ENCODE measurements at regions not wholly inside any gene's neighbourhood (a gene's known extent, or its start where the extent isn't known, plus 50 kb on each side); places are given as distances from the start of the nearest gene placed in this dataset.

DNA sequence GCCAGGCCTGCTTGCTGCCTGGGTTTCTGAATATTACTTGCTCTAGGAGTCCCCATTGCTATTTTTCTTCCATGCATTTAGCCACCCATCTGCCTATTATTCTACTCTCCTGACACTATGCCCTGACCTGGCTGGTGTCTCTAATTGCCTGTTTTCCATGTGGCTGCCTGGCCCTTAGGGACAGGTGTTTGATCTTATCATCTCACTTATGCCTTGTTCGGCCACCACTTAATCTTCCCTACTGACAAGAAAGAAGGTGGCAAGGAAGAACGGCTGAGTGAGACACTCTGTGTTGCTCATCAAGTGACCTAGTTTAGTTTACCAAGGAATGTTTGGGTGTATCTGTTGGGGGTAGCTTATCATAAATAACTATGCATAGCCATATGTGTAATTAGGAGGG lies 50.4 kb upstream of the RAPH1 start:
- H3K9me3 Mint-ChIP-seq = no peaks in the 10 kb centered on the region

DNA sequence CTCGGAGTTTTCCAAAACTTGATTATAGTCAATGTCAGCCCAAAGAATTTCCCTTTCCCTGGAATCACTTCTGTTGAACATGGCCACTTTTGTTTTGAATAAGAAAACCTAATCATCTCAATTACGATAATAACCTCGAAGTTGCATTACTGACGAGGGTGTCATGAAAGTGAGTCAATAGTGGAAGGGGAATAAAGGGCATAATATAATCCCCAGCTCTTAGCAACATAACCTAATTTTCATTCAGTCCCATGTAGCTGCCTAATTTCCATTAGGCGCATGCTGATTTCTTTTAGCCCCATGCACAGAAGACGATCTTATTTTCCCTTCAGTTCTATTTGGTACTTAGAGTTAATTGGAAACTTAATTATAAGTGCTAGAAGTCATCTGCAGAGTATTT lies 51.1 kb upstream of the RAPH1 start:
- Mint-ChIP-seq H3K36me3 (ENCODE audit: low read depth) (no peaks in the 10 kb centered on the region), H3K4me1 (peaks cover 34% of the 10 kb centered on the region), H3K9me3 (no peaks in the 10 kb centered on the region)

More for the DNA sequence above, 50.4 kb upstream of the RAPH1 start:
- Mint-ChIP-seq H3K27ac (peak overlapping the region; percentile 0 to 31 (median 19)), H3K4me3 (no peak overlapping the region), H3K27me3 (ENCODE audit: low read depth) (peaks cover 3% of the 10 kb centered on the region), H3K4me1 (peaks cover 40% of the 10 kb centered on the region), H3K36me3 (ENCODE audit: low read depth) (no peaks in the 10 kb centered on the region)
- TF ChIP-seq, protein P1, sequence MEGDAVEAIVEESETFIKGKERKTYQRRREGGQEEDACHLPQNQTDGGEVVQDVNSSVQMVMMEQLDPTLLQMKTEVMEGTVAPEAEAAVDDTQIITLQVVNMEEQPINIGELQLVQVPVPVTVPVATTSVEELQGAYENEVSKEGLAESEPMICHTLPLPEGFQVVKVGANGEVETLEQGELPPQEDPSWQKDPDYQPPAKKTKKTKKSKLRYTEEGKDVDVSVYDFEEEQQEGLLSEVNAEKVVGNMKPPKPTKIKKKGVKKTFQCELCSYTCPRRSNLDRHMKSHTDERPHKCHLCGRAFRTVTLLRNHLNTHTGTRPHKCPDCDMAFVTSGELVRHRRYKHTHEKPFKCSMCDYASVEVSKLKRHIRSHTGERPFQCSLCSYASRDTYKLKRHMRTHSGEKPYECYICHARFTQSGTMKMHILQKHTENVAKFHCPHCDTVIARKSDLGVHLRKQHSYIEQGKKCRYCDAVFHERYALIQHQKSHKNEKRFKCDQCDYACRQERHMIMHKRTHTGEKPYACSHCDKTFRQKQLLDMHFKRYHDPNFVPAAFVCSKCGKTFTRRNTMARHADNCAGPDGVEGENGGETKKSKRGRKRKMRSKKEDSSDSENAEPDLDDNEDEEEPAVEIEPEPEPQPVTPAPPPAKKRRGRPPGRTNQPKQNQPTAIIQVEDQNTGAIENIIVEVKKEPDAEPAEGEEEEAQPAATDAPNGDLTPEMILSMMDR (IDR thresholded peaks at IDR 0.05; ENCODE audit: unreplicated experiment in 3 of 3) = no peak

DNA sequence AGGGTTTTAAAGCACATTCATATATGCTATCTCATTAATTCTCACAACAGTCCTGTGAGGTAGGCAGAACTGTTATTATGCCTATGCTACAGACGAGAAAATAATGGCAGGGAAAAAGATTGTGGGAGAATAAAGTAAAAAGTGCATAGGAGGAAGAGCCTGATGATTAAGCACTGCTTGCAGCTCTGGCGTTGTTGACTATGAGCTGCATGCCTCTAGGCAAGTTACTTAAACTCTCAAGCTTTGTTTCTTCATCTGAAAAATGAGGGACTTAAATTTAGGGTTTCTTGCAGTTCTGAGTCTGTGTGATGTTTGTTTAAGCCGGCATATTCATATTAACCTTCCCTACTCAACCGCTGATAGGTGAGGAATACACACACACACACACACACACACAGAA lies 51.6 kb upstream of the RAPH1 start:
- H3K36me3 Mint-ChIP-seq (ENCODE audit: low read depth) = no peaks in the 10 kb centered on the region
- H3K4me1 Mint-ChIP-seq = peaks cover 34% of the 10 kb centered on the region
- peaks cover 3% of the 10 kb centered on the region for H3K27me3 Mint-ChIP-seq (ENCODE audit: low read depth)
- TF ChIP-seq, protein P1 (IDR thresholded peaks at IDR 0.05; ENCODE audit: unreplicated experiment in 3 of 3) = no peak
- H3K27ac Mint-ChIP-seq = no peak overlapping the region
- H3K4me3 Mint-ChIP-seq = no peak overlapping the region
- H3K9me3 Mint-ChIP-seq = no peaks in the 10 kb centered on the region

More for the DNA sequence above, 51.1 kb upstream of the RAPH1 start:
- Mint-ChIP-seq H3K27me3 (ENCODE audit: low read depth) (peaks cover 3% of the 10 kb centered on the region), H3K27ac (peak overlapping the region; percentile 0 to 19 (median 7)), H3K4me3 (no peak overlapping the region)
- TF ChIP-seq, protein P1 (IDR thresholded peaks at IDR 0.05; ENCODE audit: unreplicated experiment in 3 of 3) = no peak

DNA sequence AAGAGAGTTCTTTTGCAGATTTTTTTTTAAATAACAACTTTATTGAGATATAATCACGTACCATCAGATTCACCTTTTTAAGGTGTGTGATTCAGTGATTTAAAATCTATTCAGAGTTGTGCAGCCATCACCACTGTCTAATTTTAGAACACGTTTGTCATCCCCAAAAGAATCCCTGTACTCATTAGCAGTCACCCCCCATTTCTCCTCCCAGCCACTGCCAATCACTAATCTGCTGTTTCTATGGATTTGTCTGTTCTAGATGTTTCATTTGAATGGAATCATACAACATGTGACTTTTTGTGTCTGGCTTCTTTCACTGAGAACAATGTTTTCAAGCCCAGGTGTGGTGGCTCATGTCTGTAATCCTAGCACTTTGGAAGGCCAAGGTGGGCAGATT lies 55.4 kb upstream of the RAPH1 start:
- TF ChIP-seq, protein P1 (IDR thresholded peaks at IDR 0.05; ENCODE audit: unreplicated experiment in 3 of 3) = no peak
- H3K4me3 Mint-ChIP-seq = no peak overlapping the region
- peaks cover 17% of the 10 kb centered on the region for H3K4me1 Mint-ChIP-seq
- H3K27ac Mint-ChIP-seq = no peak overlapping the region
- peaks cover 3% of the 10 kb centered on the region for H3K27me3 Mint-ChIP-seq (ENCODE audit: low read depth)
- H3K36me3 Mint-ChIP-seq (ENCODE audit: low read depth) = no peaks in the 10 kb centered on the region
- H3K9me3 Mint-ChIP-seq = no peaks in the 10 kb centered on the region

DNA sequence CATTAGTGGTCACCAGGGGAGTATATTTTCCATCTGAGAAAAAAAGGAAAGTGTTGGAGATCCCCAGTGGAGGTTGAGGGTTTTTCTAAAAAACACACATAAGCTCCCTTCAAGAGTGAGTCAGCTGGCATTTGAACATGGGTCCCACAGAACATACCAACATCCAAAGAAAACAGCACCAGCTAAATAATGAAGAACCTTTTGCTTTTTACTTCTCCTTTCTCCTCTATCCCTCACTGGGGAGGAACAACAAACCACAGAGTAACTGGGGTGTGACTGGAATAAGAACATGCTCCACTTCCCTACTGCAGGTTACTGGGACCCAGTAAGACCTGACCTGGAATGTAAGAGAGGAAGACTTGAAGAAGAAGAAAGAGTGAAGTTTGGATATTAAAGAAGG lies 56.5 kb upstream of the RAPH1 start:
- H3K4me3 Mint-ChIP-seq = no peak overlapping the region
- H3K27me3 Mint-ChIP-seq (ENCODE audit: low read depth) = peaks cover 3% of the 10 kb centered on the region
- H3K4me1 Mint-ChIP-seq = peaks cover 13% of the 10 kb centered on the region
- no peaks in the 10 kb centered on the region for H3K36me3 Mint-ChIP-seq (ENCODE audit: low read depth)
- H3K27ac Mint-ChIP-seq = no peak overlapping the region
- TF ChIP-seq, protein P1 (IDR thresholded peaks at IDR 0.05; ENCODE audit: unreplicated experiment in 3 of 3) = no peak
- no peaks in the 10 kb centered on the region for H3K9me3 Mint-ChIP-seq

DNA sequence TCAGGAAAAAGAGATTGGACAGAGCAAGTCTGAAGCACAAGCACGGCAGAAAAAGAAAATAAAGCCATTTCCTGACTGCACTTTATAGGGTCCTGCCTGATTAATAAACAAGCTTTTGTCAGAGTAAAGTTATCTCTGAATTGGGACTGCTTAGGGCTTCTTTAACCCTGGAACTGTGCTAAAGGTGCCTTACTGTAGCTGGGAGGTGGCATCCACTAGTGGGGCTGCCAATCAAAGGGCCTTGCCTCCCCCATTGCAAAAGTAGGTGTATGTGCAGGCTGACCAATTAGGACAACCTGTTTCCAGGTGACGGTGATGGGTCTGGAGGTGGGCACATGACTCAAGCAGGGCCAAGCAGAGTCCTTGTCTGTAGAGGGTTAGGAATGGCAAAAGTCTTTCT lies 57.4 kb upstream of the RAPH1 start:
- Mint-ChIP-seq H3K36me3 (ENCODE audit: low read depth) (no peaks in the 10 kb centered on the region), H3K27me3 (ENCODE audit: low read depth) (peaks cover 3% of the 10 kb centered on the region), H3K4me1 (peaks cover 13% of the 10 kb centered on the region)

More for the DNA sequence above, 57.4 kb upstream of the RAPH1 start:
- H3K4me3 Mint-ChIP-seq = no peak overlapping the region
- no peaks in the 10 kb centered on the region for H3K9me3 Mint-ChIP-seq
- TF ChIP-seq, protein P1 (IDR thresholded peaks at IDR 0.05; ENCODE audit: unreplicated experiment in 3 of 3) = no peak
- no peak overlapping the region for H3K27ac Mint-ChIP-seq
